SH-SY5Y (cell line): ENCODE measurements at regions not wholly inside any gene's neighbourhood (a gene's known extent, or its start where the extent isn't known, plus 50 kb on each side); places are given as distances from the start of the nearest gene placed in this dataset.

Experiments used
- GATA2 ChIP-seq: IDR thresholded peaks from 2 replicates; pipeline ENCODE4 v1.6.1; 2011; ENCODE audit warnings: mild to moderate bottlenecking, low read depth, low read length
- GATA3 ChIP-seq: IDR thresholded peaks from 2 replicates; pipeline ENCODE4 v1.6.1; 2011; ENCODE audit warnings: low read depth, mild to moderate bottlenecking, low read length, moderate library complexity

DNA sequence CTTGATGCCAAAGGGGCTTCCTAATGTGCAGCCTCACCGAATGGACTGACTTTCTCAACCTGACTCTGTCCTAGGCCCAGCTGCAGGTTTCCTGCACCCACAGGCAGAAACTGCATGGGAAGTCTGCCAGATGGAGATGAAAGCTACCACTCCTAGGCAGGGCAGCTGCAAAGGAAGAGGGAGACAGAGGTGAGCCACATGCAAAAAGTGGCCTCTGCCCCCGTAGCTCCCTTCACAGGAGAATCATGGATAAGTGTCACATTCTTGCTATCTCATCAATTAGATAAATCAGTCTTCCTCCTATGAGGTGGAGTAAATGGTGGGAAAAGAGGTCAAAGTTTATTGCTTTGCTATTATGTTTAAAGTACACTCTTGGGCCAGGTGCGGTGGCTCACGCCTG, 191.3 kb downstream of the ALDH8A1 start:
- TF ChIP-seq GATA3: no peak
- no peak for TF ChIP-seq GATA2
